IgD-negative memory B cell (primary cell): ENCODE measurements at regions not wholly inside any gene's neighbourhood (a gene's known extent, or its start where the extent isn't known, plus 50 kb on each side); places are given as distances from the start of the nearest gene placed in this dataset.

Experiments
- H3K27ac Mint-ChIP-seq, 3 donors: one replicate each; pipeline ENCODE4 v1.8.0; 2020 to 2022; ENCODE audit warnings: mild to moderate bottlenecking in 3 of 3, mixed read lengths in 3 of 3, moderate library complexity in 1 of 3
- H3K27me3 Mint-ChIP-seq: one replicate; pipeline ENCODE4 v1.8.0; 2021; ENCODE audit warnings: mixed read lengths
- H3K36me3 Mint-ChIP-seq: one replicate; pipeline ENCODE4 v1.8.0; 2020; ENCODE audit warnings: mild to moderate bottlenecking, mixed read lengths
- H3K4me1 Mint-ChIP-seq, 3 donors: one replicate each; pipeline ENCODE4 v1.8.0; 2020 to 2022; ENCODE audit warnings: mixed read lengths in 3 of 3, mild to moderate bottlenecking in 1 of 3
- H3K4me3 Mint-ChIP-seq, 4 donors: one replicate each; pipeline ENCODE4 v1.8.0; 2020 to 2022; ENCODE audit warnings: mild to moderate bottlenecking in 4 of 4, mixed read lengths in 4 of 4, moderate library complexity in 3 of 4
- H3K9me3 Mint-ChIP-seq, 3 donors: one replicate each; pipeline ENCODE4 v1.8.0; 2020 to 2021; ENCODE audit warnings: mixed read lengths in 3 of 3, mild to moderate bottlenecking in 1 of 3

GRCh38 chr5:5971203-5971602 is 407.1 kb downstream of the MED10 start:
- Mint-ChIP-seq H3K36me3 (no peaks in the 10 kb centered on the region), H3K27me3 (peaks cover 9% of the 10 kb centered on the region), H3K4me3 (no peak overlapping the region), H3K27ac (no peak overlapping the region), H3K4me1 (no peaks in the 10 kb centered on the region), H3K9me3 (peaks cover 5 to 15% (median 7%) of the 10 kb centered on the region in 3 donors)

GRCh38 chr5:5969942-5970483 is 408.3 kb downstream of the MED10 start:
- H3K4me3 Mint-ChIP-seq, result no peak overlapping the region
- H3K36me3 Mint-ChIP-seq, result peaks cover 2% of the 10 kb centered on the region
- H3K9me3 Mint-ChIP-seq, result peaks cover 5 to 15% (median 8%) of the 10 kb centered on the region in 3 donors
- H3K4me1 Mint-ChIP-seq, result no peaks in the 10 kb centered on the region
- no peak overlapping the region for H3K27ac Mint-ChIP-seq
- peaks cover 9% of the 10 kb centered on the region for H3K27me3 Mint-ChIP-seq

- H3K36me3 Mint-ChIP-seq, result peaks cover 2% of the 10 kb centered on the region
- H3K27ac Mint-ChIP-seq, result no peak overlapping the region
- no peaks in the 10 kb centered on the region for H3K4me1 Mint-ChIP-seq
- no peak overlapping the region for H3K4me3 Mint-ChIP-seq
- H3K27me3 Mint-ChIP-seq, result peaks cover 16% of the 10 kb centered on the region
- peaks cover 7 to 15% (median 12%) of the 10 kb centered on the region in 3 donors for H3K9me3 Mint-ChIP-seq
Measured at GRCh38 chr5:5968981-5969380, 409.4 kb downstream of the MED10 start.

- H3K4me3 Mint-ChIP-seq, result no peak overlapping the region
- H3K4me1 Mint-ChIP-seq, result no peaks in the 10 kb centered on the region
- H3K27ac Mint-ChIP-seq, result no peak overlapping the region
- H3K9me3 Mint-ChIP-seq, result peaks cover 7 to 15% (median 14%) of the 10 kb centered on the region in 3 donors
- H3K36me3 Mint-ChIP-seq, result peaks cover 2% of the 10 kb centered on the region
- H3K27me3 Mint-ChIP-seq, result peaks cover 16% of the 10 kb centered on the region
Measured at GRCh38 chr5:5967944-5968343, 410.4 kb downstream of the MED10 start.

DNA sequence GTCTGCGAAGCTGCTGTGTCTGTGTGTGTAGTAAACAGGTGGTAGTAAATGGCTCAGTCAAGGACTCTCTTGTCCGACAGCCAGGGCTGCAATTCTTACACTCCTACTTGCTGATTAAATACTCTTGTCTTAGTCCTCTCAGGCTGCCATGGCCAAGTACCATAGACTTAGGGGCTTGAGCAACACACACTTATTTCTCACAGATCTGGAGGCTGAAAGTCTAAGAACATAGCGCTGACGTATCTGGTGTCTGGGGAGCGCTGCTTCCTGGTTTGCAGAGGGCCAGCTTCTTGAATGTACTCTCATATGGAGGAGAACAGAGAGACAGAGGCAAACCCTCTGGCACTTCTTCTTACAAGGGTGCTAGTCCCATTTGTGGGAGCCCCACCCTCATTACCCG is 411.0 kb downstream of the MED10 start:
- Mint-ChIP-seq H3K9me3 (peaks cover 7 to 15% (median 14%) of the 10 kb centered on the region in 3 donors), H3K27me3 (peaks cover 13% of the 10 kb centered on the region), H3K4me1 (no peaks in the 10 kb centered on the region)

GRCh38 chr5:5965132-5965531 is 413.2 kb downstream of the MED10 start:
- peaks cover 15% of the 10 kb centered on the region for H3K27me3 Mint-ChIP-seq
- peaks cover 2% of the 10 kb centered on the region for H3K36me3 Mint-ChIP-seq
- no peak overlapping the region for H3K27ac Mint-ChIP-seq
- H3K4me3 Mint-ChIP-seq, result no peak overlapping the region
- no peaks in the 10 kb centered on the region for H3K4me1 Mint-ChIP-seq
- H3K9me3 Mint-ChIP-seq, result peaks cover 1 to 11% (median 2%) of the 10 kb centered on the region in 3 donors

More for the DNA sequence above, 411.0 kb downstream of the MED10 start:
- H3K36me3 Mint-ChIP-seq, result peaks cover 2% of the 10 kb centered on the region
- H3K27ac Mint-ChIP-seq, result no peak overlapping the region
- H3K4me3 Mint-ChIP-seq, result no peak overlapping the region

DNA sequence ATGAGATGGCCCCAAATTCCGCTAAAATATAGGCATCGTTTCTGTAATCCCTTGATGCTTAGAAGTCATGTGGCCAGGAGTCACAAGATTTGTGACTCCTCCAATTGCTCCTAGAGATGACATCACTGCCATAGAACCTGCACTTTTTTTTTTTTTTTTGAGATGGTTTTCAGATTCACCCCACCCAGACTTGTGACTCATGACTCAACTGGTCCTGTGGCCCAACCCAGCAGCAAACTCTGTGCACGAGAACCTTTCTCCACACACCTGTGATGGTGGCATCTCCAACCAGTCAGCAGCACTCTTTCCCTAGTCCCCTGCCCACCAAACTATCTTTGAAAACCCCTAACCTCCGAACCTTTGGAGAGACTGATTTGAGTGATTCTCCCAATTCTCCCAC is 414.0 kb downstream of the MED10 start:
- Mint-ChIP-seq H3K4me3 (no peak overlapping the region), H3K36me3 (peaks cover 2% of the 10 kb centered on the region), H3K27ac (no peak overlapping the region), H3K27me3 (peaks cover 15% of the 10 kb centered on the region), H3K9me3 (peaks cover 0 to 13% (median 2%) of the 10 kb centered on the region in 3 donors), H3K4me1 (no peaks in the 10 kb centered on the region)

DNA sequence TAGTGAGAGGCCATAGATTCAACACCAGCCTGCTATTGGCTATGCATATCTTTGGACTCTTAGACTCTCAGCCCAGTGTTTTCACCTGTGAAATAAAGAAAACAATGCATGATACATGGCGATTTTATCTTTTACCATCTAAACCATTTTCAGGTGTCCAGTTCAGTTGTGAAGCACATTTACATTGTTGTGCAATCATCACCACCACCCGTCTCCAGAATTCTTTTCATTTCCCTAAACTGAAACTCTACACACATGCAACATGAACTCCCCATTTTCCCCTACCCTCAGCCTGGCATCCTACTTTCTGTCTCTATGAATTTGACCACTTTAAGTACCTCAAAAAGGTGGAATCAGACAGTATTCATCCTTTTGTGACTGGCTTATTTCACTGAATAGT is 420.6 kb downstream of the MED10 start:
- Mint-ChIP-seq H3K27ac (peak overlapping the region in 1 of 3 donors; percentile 64), H3K9me3 (peaks cover 0 to 6% (median 4%) of the 10 kb centered on the region in 3 donors), H3K27me3 (peaks cover 7% of the 10 kb centered on the region), H3K4me1 (no peaks in the 10 kb centered on the region), H3K4me3 (no peak overlapping the region), H3K36me3 (peaks cover 2% of the 10 kb centered on the region)

- H3K9me3 Mint-ChIP-seq, result peaks cover 0 to 4% (median 4%) of the 10 kb centered on the region in 3 donors
Measured at GRCh38 chr5:5954275-5954598, 424.1 kb downstream of the MED10 start.

GRCh38 chr5:5953584-5954274 is 424.6 kb downstream of the MED10 start:
- H3K9me3 Mint-ChIP-seq, result peaks cover 0 to 4% (median 4%) of the 10 kb centered on the region in 3 donors
- H3K4me3 Mint-ChIP-seq, result no peak overlapping the region
- peaks cover 2% of the 10 kb centered on the region for H3K36me3 Mint-ChIP-seq
- H3K4me1 Mint-ChIP-seq, result no peaks in the 10 kb centered on the region
- H3K27me3 Mint-ChIP-seq, result peaks cover 7% of the 10 kb centered on the region
- H3K27ac Mint-ChIP-seq, result peak overlapping the region in 1 of 3 donors; percentile 9

More at GRCh38 chr5:5954275-5954598, 424.1 kb downstream of the MED10 start:
- Mint-ChIP-seq H3K4me1 (no peaks in the 10 kb centered on the region), H3K27ac (peak overlapping the region in 1 of 3 donors; percentile 9), H3K4me3 (no peak overlapping the region), H3K27me3 (peaks cover 7% of the 10 kb centered on the region), H3K36me3 (peaks cover 3% of the 10 kb centered on the region)

DNA sequence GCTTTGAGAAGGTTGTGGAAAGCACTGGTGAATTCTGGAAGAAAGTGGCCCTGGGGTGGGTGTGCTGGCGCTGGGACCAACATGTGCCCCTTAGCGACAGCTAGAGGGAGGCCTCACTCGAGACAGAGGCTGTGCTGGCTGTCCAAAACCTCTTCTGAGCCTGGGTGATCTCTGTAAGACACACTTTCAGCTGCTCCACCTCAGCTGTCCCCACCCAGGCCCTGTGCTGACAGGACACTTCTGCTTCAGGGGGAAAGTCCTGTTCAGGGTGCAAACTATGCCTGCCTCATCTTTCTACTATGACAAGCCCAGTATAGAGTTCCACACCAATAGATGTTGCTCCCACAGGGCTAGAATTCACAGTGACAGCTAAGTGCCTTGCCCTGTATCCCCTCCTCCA is 426.4 kb downstream of the MED10 start:
- Mint-ChIP-seq H3K27ac (no peak overlapping the region), H3K4me3 (no peak overlapping the region), H3K9me3 (peaks cover 0 to 5% (median 4%) of the 10 kb centered on the region in 3 donors), H3K27me3 (peaks cover 4% of the 10 kb centered on the region), H3K4me1 (no peaks in the 10 kb centered on the region), H3K36me3 (peaks cover 2% of the 10 kb centered on the region)

DNA sequence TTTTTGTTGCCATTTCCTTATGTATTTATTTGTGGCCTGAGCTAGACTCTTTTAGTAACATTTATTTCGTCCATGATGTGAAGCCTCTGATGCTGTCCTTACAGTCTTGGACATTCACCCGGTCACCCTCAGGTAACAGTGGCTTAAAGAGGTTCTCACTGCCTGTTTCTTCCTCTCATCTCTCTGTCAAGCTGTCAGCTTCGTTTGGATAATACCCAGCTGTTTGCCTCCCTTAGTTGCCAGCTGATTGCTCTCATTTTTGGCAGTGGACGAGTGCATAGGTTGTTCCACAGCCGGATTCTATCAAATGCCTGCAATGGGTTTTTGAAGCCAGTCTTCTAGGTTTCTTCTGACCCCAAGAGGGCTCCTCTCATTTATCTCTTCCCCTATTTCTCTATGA is 427.7 kb downstream of the MED10 start:
- peaks cover 3% of the 10 kb centered on the region for H3K27me3 Mint-ChIP-seq
- no peak overlapping the region for H3K4me3 Mint-ChIP-seq
- peaks cover 2% of the 10 kb centered on the region for H3K36me3 Mint-ChIP-seq
- no peaks in the 10 kb centered on the region for H3K4me1 Mint-ChIP-seq
- H3K9me3 Mint-ChIP-seq, result peaks cover 0 to 7% (median 4%) of the 10 kb centered on the region in 3 donors
- no peak overlapping the region for H3K27ac Mint-ChIP-seq

- peaks cover 0 to 2% (median 0%) of the 10 kb centered on the region in 3 donors for H3K4me1 Mint-ChIP-seq
- peaks cover 0 to 2% (median 0%) of the 10 kb centered on the region in 3 donors for H3K9me3 Mint-ChIP-seq
- peaks cover 3% of the 10 kb centered on the region for H3K27me3 Mint-ChIP-seq
- H3K27ac Mint-ChIP-seq, result no peak overlapping the region
- no peak overlapping the region for H3K4me3 Mint-ChIP-seq
- peaks cover 2% of the 10 kb centered on the region for H3K36me3 Mint-ChIP-seq
Measured at GRCh38 chr5:5941486-5941885, 436.9 kb downstream of the MED10 start.

GRCh38 chr5:5939759-5940370 is 438.5 kb downstream of the MED10 start:
- H3K4me3 Mint-ChIP-seq, result no peak overlapping the region
- H3K27me3 Mint-ChIP-seq, result peaks cover 3% of the 10 kb centered on the region
- peaks cover 0 to 2% (median 0%) of the 10 kb centered on the region in 3 donors for H3K9me3 Mint-ChIP-seq
- peaks cover 0 to 2% (median 0%) of the 10 kb centered on the region in 3 donors for H3K4me1 Mint-ChIP-seq
- H3K36me3 Mint-ChIP-seq, result peaks cover 4% of the 10 kb centered on the region
- no peak overlapping the region for H3K27ac Mint-ChIP-seq

GRCh38 chr5:5933651-5934050 is 444.7 kb downstream of the MED10 start:
- H3K36me3 Mint-ChIP-seq, result peaks cover 2% of the 10 kb centered on the region
- no peak overlapping the region for H3K4me3 Mint-ChIP-seq
- no peak overlapping the region for H3K27ac Mint-ChIP-seq
- peaks cover 4% of the 10 kb centered on the region for H3K27me3 Mint-ChIP-seq
- peaks cover 0 to 1% (median 0%) of the 10 kb centered on the region in 3 donors for H3K4me1 Mint-ChIP-seq
- peaks cover 0 to 2% (median 0%) of the 10 kb centered on the region in 3 donors for H3K9me3 Mint-ChIP-seq
